Limb (tissue), 2 donors: ENCODE measurements at regions not wholly inside any gene's neighbourhood (a gene's known extent, or its start where the extent isn't known, plus 50 kb on each side); places are given as distances from the start of the nearest gene placed in this dataset.
"Not testable (repeated sequence)": the region's sequence is repeated elsewhere in the genome, so short reads cannot be mapped to it uniquely, and the experiment has no call there.

Experiments
- DNase-seq, 2 donors: peaks; one replicate each; pipeline ENCODE4 v3.0.0-alpha.2; 2016; ENCODE audit errors: extremely low spot score in 2 of 2

DNA sequence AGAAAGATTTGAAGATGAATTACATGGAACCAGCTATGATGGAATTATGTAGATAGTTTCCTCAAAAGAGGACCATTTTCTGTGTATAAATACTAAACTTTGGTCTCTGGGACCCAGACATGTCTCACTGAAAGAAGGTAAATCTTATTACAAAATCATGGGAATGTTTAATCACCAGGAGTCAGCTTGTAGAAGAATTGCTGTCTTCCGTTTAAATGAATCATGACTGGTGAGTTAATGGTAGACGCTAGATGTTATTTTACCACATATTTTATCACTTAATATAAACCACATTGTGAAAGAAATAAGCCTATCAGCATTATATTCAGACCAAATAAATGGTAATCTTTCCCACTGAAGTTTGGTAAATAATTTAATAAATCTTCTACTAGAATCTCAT, 322.3 kb upstream of the SUCLG2 start:
- no peak for DNase-seq

DNA sequence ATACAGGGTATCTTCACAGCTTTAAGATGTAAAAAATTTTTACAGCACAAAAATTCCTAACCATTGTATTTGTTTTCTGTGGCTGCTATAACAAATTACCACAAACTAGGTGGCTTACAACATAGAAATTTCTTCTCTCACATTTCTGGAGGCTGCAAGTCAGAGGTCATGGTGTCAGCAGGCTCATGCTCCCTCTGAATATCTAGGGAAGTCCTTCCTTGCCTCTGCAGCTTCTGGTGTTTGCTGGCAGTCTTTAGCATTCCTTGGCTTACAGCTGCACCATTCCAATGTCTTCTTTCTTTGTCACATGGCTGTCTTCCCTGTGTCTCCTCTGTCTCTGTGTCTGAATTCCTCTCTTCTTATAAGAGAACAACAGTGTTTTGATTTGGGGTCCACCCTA, 310.2 kb upstream of the SUCLG2 start:
- no peak for DNase-seq

DNA sequence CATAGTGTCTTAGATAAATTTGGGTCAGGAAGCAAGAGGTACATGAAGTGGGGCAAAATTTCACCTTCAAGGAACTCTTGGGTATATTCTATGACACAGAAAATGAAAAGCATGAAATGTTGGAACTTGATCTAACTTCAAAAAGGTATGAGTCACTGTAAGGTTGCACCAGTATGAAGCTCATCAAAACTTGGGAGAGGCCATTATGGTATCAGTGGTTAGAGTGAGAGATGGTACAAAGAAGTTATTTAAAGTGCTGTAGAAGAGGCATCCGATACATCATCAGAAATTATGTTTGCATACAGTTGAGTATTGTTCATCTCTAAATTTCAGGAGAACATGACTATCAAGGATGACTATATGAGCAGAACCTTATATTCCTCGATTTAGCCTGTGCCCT, 302.9 kb upstream of the SUCLG2 start:
- DNase-seq, result no peak

DNA sequence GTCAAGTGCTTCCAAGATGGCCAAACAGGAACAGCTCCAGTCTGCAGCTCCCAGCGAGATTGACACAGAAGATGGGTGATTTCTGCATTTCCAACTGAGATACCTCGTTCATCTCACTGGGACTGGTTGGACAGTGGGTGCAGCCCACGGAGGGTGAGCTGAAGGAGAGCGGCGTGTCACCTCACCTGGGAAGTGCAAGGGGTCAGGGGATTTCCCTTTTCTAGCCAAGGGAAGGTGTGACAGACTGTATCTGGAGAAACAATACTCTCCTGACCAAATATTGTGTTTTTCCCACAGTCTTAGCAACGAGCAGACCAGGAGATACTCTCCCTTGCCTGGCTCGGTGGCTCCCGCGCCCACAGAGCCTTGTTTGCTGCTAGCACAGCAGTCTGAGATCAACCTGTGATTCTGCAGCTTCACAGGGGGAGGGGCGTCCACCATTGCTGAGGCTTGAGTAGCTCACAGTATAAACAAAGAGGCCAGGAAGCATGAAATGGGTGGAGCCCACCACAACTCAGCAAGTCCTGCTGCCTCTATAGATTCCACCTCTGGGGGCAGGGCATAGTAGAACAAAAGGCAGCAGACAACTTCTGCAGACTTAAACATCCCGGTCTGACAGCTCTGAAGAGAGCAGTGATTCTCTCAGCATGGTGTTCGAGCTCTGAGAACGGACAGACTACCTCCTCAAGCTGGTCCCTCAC, 293.5 kb upstream of the SUCLG2 start:
- DNase-seq, result no peak

DNA sequence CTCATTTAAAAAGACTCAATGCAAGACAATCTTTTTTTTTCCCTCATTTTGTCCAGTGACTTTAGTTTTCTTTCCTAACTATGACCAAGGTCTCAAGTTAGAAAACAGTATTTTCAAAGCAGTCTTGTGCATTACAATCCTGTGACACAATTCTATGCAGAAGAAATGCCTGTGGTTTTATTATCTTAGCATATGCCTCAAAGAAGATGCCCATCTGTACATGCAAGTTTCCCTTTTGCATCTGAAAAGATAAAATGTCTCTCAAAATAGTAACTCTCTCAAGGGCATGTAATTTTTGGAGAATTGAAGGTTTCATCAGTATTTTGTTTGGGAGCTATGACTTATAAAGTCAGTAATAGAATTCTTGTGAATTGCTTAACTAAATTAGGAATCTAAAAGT, 292.0 kb upstream of the SUCLG2 start:
- no peak for DNase-seq

DNA sequence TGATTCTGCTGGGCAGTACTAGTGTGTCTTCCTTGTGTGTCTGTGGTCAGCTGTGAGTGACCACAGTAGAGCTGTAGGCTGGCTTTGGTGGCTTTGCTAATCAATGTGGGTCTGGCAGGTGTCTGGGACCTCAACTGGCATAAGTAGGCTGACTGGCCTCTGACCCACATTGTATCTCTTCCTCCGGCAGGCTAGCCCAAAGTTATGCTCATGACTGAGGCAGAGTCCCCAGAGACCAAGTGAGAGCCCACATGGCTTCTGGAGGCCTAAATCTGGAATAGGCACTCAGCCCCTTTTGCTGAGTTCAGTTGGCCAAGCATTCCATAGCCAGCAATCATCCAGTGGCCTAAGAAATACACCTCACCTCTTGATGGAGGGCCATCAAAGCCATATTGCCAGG, 289.1 kb upstream of the SUCLG2 start:
- no peak for DNase-seq

DNA sequence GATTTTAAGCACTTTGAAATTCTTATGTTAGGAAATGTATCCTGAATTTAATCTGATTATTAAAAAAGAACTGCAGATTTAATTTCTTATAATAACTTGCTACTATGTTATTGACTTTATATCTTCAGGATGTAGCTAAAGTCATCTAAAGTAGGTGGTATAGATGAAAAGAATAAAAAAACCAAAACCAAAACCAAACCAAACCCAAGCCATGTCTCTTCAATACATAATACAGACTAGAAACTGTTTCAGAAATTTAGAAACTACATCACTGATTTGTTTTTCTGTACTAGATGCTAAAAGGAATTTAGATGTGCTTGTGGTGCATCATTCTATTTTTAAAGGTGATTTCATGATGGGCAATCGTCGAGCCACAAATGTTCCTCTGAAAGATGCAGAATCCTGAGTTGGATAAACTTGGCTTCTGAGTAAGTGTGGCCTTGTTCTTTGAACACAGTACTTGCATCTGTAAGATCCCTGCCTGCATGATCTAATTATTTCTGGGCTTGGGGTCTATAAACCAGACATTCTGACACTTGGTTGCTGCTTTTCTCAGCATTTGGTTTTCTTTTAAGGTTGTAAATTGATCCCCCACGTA, 287.1 kb upstream of the SUCLG2 start:
- DNase-seq, result no peak

DNA sequence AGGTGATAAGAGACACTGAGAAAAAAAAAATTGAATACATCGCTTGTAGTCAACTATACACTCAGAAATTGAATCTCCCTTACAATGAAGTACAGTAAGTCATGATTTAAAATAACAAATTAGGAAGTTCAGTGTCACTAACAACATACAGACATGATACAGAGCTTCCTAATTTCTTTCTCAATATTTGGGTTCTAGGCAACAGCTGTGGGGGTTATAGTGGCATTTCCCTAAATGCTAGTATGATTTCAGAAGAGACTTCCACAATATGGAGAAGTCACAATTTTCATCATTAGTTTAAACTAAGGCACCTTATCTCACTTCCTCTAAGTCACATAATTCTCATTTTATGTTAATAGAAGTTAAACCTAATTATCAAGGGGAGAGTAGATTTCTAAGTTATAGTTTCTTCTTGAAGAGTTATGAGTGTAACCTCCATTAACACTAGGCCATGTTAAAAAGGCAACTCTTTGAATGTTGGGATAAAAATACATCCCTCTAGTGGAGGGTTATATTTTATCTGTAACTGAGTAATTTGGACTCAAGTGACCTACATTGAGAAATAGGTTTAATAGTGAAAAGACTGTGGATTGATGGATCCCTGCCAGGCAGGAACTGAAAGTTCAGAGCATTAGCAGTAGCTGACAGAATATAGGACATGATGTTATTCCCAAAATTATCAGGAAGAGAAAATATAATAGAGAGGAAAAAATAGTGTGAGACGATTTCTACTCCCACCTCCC, 286.0 kb upstream of the SUCLG2 start:
- DNase-seq, result no peak

DNA sequence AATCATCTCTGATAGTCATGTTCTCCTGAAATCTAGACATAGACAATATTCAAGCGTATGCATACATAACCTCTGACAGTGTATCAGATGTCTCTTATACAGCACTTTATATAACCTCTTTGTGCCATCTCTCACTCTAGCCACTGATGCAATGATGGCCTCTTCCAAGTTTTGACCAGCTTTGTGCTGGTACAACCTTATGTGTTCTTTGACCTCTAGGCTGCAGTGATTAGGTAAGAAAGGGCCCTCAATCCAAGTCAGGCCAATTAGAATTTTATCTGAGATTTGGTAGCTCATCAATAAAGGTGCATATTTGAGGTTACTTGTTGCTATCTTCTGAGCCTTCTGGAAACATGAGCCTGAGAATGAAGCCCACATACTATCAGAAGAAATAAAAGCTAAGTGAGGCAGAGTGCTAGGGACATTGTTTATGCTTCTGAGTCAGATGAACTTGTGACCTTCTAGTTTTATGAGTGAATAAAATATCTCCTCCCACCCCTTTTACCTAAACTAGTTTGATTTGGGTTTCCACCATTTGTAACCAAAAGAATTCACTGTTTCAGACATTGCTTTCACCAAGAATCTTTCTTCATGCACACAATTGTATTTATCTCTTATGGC, 283.2 kb upstream of the SUCLG2 start:
- no peak for DNase-seq

DNA sequence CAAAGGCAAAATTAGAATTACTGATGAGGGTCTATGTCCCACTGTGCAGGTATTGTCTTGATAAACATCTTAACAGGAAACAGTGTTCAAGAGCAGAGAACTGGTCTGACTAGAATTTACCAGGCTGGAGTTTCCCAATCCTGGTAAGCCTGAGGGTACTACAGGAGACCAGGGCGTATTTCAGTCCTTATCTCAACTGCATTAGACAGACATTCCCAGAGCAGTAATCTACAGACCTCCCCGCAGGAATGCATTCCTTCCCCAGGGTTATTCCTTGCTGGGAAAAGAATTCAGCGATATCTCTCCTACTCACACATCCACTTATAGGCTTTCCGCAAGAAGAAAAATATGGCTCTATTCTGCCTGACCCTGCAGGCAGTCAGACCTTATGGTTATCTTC, 276.0 kb upstream of the SUCLG2 start:
- not testable (repeated sequence) for DNase-seq

DNA sequence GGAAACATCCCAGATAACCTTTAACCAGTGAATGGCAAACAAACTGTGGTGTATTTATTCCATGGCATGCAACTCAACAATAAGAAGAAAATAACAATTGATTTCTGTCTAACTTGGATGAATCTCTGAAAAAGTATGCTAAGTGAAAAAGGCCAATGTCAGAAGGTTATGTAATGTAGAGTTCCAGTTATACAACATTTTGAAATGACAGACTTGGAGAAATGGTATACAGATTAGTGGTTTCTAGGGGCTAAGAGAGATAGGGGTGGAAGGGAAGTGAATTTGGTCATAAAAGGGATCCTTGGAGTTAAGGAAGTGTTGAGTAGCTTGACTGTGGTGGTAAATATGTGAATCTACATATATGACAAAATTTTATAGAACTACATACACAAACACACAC, 269.4 kb upstream of the SUCLG2 start:
- DNase-seq, result no peak

DNA sequence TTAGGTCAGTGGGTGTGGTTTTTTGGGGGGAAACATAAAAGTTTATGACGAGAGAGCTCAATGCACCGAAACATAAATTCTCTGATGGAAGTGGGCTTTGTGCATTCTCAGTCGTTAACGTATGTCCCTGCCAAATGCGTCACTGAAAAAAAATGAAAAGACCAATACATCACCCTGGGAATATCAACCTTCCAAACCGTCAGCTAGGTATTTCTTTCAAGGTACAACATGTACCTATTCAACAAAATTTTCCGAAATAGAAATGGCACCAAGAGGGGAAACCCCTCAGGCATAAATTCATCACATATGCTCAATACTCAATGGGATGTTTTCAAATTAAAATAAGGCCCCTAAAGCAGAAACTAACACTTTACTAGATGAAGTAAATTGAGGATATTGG, 266.6 kb upstream of the SUCLG2 start:
- no peak for DNase-seq

DNA sequence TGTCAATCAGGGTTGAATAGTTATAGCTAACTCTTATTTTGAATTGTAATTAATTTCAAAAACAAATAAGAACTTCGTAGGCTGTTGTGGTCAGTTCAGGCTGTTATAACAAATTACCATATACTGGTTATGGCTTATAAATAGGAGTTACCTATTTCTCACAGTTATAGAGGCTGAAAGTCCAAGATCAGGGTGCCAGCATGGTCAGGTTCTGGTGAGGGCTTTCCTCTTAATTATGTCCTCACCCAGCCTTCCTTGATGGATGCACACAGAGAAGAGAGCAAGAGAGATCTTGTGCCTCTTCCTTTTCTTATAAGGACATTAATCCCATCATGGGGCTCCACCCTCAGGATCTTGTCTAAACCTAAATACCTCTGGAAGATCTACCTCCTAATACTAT, 265.9 kb upstream of the SUCLG2 start:
- DNase-seq, result no peak

DNA sequence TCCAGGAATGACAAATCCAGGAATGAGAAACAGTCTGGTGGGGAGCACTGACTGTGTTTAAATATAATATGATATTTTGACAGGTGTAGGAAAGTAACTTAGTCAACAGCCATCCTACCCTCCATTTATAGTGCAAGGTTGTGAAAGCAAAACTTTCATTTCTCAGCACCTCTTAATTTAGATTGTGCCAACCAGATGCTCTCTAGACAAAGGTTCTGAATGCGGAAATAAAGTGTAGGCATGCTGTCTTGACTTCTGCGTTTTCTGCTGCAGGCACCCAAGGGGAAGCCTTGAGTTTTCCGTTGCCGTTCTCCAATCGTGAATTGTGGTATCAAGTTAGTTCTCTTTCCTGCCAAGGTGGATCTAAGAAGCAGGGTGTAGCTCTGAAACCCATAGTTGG, 261.9 kb upstream of the SUCLG2 start:
- DNase-seq, result no peak

DNA sequence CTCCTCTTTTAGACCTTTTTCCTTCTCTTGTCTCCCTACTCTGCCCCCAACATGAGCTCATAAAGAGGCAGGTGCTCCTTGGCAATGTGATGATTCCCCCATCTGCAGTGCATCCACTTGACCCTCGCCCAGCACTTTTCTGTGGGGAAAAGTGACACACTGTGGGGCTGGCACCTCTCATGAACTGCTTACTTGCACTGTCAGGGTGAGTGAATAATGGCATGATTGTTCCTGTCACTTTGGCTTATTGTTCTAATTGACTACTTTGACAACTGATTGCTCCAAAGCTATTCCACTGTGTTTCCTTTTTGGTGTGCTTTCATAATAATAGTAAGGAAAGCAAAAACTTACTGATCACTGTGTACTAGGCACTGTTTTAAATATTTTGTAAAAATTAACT, 253.3 kb upstream of the SUCLG2 start:
- no peak for DNase-seq

DNA sequence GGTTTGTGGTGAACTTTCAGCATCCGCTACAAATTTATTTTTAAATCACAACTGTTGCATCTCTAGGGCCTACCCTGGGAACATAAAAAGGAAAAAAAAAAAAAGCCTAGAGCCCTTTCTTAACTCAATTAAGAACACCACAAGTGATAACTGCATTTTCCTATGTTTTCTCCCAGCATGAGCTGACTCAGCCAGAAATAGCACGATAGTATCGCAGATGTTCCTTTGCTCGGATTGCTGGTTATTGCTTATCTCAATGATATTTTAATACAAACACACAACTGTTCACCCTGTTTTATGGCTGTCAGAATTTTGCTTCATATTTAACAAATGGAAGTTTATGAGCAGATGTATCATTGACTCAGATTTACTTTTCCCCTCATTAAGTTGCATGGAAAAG, 251.8 kb upstream of the SUCLG2 start:
- DNase-seq, result no peak

DNA sequence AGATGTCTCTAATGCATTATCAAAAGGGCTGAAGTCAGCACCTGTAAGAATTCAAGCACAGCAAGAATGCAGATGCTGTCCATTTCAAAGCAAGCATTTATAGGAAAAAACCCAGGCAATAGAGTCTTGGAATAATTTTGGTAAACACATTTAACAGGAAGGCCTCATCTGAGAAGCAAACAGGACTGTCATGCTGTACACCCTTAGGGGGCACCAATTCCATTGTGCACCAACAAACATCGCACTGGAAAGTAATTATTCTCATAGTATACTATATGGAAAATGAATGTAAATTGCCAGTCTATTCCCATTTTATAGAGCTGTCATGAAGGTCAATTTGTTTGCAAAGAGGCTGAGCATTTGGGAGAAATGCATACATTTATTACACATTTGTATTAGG, 247.3 kb upstream of the SUCLG2 start:
- DNase-seq, result no peak

DNA sequence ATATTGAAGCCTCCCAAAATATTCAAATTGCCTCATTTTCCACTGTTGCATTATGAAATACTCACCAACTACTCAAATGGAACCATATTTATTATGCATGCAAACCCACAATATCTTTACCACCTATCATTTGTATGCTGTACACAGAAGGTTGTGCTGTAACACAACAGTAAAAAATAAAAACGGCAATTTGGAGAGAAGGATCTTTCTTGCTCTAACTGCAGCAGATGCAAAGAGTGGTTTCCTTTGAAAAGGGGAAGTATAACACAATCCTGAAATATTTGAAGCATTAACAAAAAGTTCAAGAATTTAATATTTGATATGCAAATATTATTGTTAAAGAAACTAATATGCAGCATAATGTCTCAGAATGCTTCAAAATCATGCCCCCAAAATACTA, 244.5 kb upstream of the SUCLG2 start:
- no peak for DNase-seq

DNA sequence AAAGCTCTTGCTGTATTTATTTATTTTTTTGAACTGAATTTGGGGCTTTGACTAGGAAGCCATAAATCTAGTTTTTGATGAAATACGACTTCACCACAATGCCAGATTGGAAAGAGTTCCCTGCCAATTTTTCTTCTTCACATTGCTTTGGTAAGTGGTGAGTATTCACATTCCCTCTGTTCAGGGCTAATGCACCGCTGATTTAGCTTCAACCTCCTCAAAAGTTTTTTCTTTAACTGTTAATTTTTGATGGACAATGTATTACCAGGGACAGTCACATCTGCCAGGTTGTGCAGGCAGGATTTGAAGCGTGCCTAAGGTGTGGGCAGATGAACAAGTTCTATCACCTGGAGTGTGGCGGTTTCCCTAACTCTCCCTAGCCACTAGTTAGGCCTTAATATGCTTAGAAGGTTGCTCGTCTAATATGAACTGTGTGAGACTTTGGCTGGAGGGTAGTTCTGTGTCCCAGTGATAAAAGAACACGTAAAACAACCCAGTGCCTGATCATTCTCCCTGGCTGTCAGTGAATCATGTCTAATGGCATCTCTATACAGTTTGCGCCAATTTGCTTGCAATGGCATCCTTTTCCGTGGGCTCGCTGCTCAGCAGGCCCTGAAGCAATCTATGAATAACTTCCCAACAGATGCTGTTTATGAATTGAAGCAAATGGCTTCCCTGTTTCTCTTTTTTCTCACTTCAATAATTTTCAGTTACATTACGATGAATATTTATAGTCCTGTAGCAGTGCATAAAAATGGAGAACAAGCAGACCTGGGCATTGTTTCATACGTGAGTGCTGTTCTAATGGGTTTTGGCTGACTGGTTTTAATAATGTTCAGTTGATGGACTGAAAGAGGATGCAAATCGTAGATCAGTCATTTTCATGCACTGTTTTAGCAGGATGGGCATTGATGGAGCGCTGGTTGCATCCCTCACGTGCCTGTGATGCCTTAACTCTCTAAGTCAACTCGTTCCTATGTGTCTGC, 243.2 kb upstream of the SUCLG2 start:
- no peak for DNase-seq

DNA sequence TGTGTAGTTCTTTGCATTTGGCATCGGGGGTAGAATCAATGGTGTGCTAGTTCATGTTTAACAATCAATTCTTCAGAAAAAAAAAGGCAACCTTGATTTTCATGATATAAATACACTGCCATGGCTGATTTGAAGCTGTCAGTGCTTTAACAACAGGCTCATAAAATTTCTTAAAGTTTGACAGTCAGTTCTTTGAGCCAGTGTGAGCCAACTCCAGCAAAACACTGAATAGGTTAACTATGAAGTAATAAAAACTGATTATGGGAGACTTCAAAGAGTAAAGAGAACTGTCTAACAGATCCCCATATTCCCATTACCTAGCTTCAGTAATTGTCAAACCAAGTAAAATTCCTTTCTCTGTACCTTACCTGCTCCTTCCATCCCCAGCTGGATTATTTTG, 241.7 kb upstream of the SUCLG2 start:
- DNase-seq, result no peak

DNA sequence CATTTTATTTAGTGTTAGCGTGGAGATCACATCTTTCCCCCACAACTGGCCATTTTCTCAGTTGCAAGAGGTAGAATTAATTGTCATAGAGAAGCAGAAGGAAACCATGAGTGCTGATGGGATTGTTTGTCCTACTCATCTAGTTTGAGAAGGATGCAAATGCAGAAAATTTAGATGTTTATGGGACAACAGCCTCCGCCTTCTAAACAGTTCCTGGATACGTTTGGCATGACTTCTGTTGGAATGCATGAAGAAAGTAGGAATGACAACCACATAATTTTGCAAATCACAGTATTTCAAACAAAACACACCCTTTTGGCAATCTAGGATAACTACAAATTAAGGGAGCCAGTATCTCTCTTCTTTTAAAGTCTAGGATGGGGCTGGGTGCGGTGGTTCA, 240.1 kb upstream of the SUCLG2 start:
- no peak for DNase-seq
